GDM1 (cell line): ENCODE measurements at regions not wholly inside any gene's neighbourhood (a gene's known extent, or its start where the extent isn't known, plus 50 kb on each side); places are given as distances from the start of the nearest gene placed in this dataset.
"Not testable (repeated sequence)": the region's sequence is repeated elsewhere in the genome, so short reads cannot be mapped to it uniquely, and the experiment has no call there.

Source experiments
- DNase-seq: peaks from one replicate; lab custom pipeline; 2025; lab: John Stamatoyannopoulos, UW

GRCh38 chr14:66017927-66018326, 468.2 kb upstream of the CCDC196 start:
- DNase-seq = no peak

- DNase-seq = no peak
Measured at GRCh38 chr14:66022526-66022925, 463.6 kb upstream of the CCDC196 start.

- DNase-seq = no peak
Measured at GRCh38 chr14:66025779-66026178, 460.4 kb upstream of the CCDC196 start.

GRCh38 chr14:66031981-66032380, 454.2 kb upstream of the CCDC196 start:
- not testable (repeated sequence) for DNase-seq

- DNase-seq = no peak
Measured at GRCh38 chr14:66032800-66033199, 453.4 kb upstream of the CCDC196 start.

- DNase-seq = no peak
Measured at GRCh38 chr14:66036547-66036946, 449.6 kb upstream of the CCDC196 start.

- DNase-seq = no peak
Measured at GRCh38 chr14:66037361-66037760, 448.8 kb upstream of the CCDC196 start.

- no peak for DNase-seq
Measured at GRCh38 chr14:66038212-66038611, 448.0 kb upstream of the CCDC196 start.

GRCh38 chr14:66038618-66039017, 447.6 kb upstream of the CCDC196 start:
- no peak for DNase-seq

- no peak for DNase-seq
Measured at GRCh38 chr14:66039495-66039894, 446.7 kb upstream of the CCDC196 start.

GRCh38 chr14:66041582-66041981, 444.6 kb upstream of the CCDC196 start:
- no peak for DNase-seq

GRCh38 chr14:66043921-66044320, 442.2 kb upstream of the CCDC196 start:
- no peak for DNase-seq

GRCh38 chr14:66045572-66046021, 440.6 kb upstream of the CCDC196 start:
- DNase-seq = no peak

GRCh38 chr14:66046035-66046434, 440.1 kb upstream of the CCDC196 start:
- DNase-seq = no peak

GRCh38 chr14:66046591-66046990, 439.6 kb upstream of the CCDC196 start:
- DNase-seq = no peak

GRCh38 chr14:66056268-66056907, 429.8 kb upstream of the CCDC196 start:
- no peak for DNase-seq

GRCh38 chr14:66056926-66057552, 429.1 kb upstream of the CCDC196 start:
- no peak for DNase-seq

- no peak for DNase-seq
Measured at GRCh38 chr14:66065188-66065587, 421.0 kb upstream of the CCDC196 start.

GRCh38 chr14:66066981-66067776, 419.0 kb upstream of the CCDC196 start:
- DNase-seq = no peak

- no peak for DNase-seq
Measured at GRCh38 chr14:66069036-66069435, 417.1 kb upstream of the CCDC196 start.

- DNase-seq = no peak
Measured at GRCh38 chr14:66069830-66070541, 416.2 kb upstream of the CCDC196 start.

- DNase-seq = no peak
Measured at GRCh38 chr14:66070542-66071319, 415.4 kb upstream of the CCDC196 start.
